Fibroblast of lung (primary cell): ENCODE measurements at regions not wholly inside any gene's neighbourhood (a gene's known extent, or its start where the extent isn't known, plus 50 kb on each side); places are given as distances from the start of the nearest gene placed in this dataset.
A peak's percentile ranks its signal among the peaks of the same experiment; 100 is the strongest.

ENCODE experiments used
- DNase-seq, 2 donors: peaks; one replicate each; pipeline versions ENCODE4 v3.0.0 to v3.0.0-alpha.2; 2010; ENCODE audit warnings: low read depth in 2 of 2
- H2AFZ ChIP-seq: 2 replicates; pipeline ENCODE4 v1.5.1; 2012; ENCODE audit warnings: low read length, control low read depth, inconsistent platforms
- H3K27ac ChIP-seq: 2 replicates; pipeline ENCODE4 v1.5.1; 2011; ENCODE audit warnings: low read length, control low read depth; ENCODE audit not compliant: insufficient read depth
- H3K27me3 ChIP-seq: 2 replicates; pipeline ENCODE4 v1.5.1; 2011; ENCODE audit warnings: mild to moderate bottlenecking, low read length; ENCODE audit not compliant: control insufficient read depth, insufficient read depth
- H3K36me3 ChIP-seq: 2 replicates; pipeline ENCODE4 v1.5.1; 2011; ENCODE audit warnings: low read length; ENCODE audit not compliant: control insufficient read depth, insufficient read depth
- H3K4me1 ChIP-seq: 2 replicates; pipeline ENCODE4 v1.5.1; 2011; ENCODE audit warnings: low read length; ENCODE audit not compliant: control insufficient read depth, insufficient read depth; ENCODE audit errors: extremely low read depth
- H3K4me2 ChIP-seq: 2 replicates; pipeline ENCODE4 v1.5.1; 2011; ENCODE audit warnings: low read length, control low read depth; ENCODE audit not compliant: insufficient read depth; ENCODE audit errors: extremely low read depth
- H3K4me3 ChIP-seq, 4 experiments: fragments of 200-600 bp in 1 of 4; sonication (generic) in 1 of 4; replicated peaks in 1 of 4; 2 replicates each; pipeline ENCODE4 v1.5.1; 2011 to 2016; ENCODE audit warnings: low read length in 4 of 4, low read depth in 3 of 4, mild to moderate bottlenecking in 3 of 4, control low read depth in 2 of 4, inconsistent platforms in 1 of 4, mixed read lengths in 1 of 4; ENCODE audit not compliant: insufficient read depth in 1 of 4; ENCODE audit errors: control extremely low read depth in 1 of 4
- H3K79me2 ChIP-seq: 2 replicates; pipeline ENCODE4 v1.5.1; 2012; ENCODE audit warnings: mild to moderate bottlenecking, low read length, inconsistent platforms; ENCODE audit not compliant: control insufficient read depth, insufficient read depth
- H3K9ac ChIP-seq: 2 replicates; pipeline ENCODE4 v1.5.1; 2011; ENCODE audit warnings: mild to moderate bottlenecking, low read length, control low read depth; ENCODE audit not compliant: insufficient read depth
- H3K9me3 ChIP-seq: 2 replicates; pipeline ENCODE4 v1.5.1; 2012; ENCODE audit warnings: low read depth, low read length; ENCODE audit not compliant: control insufficient read depth, insufficient read depth
- H4K20me1 ChIP-seq: 2 replicates; pipeline ENCODE4 v1.5.1; 2011; ENCODE audit warnings: low read length; ENCODE audit not compliant: control insufficient read depth, insufficient read depth; ENCODE audit errors: extremely low read depth
- EZH2 ChIP-seq: IDR thresholded peaks from 2 replicates; pipeline ENCODE4 v1.5.1; 2012; ENCODE audit warnings: low read length, control low read depth, mild to moderate bottlenecking; ENCODE audit errors: missing control alignments
- TF ChIP-seq, protein P1 (sequence below), 2 donors: IDR thresholded peaks in 1 of 2; conservative IDR thresholded peaks in 1 of 2; 1 replicate in 1 of 2; 2 replicates in 1 of 2; pipeline ENCODE4 v1.5.1; 2011 to 2012; ENCODE audit warnings: low read length in 2 of 2, control low read depth in 1 of 2, inconsistent platforms in 1 of 2, low read depth in 1 of 2, mild to moderate bottlenecking in 1 of 2

GRCh38 chr4:181259081-181259709 lies 984.0 kb upstream of the TENM3 start:
- H4K20me1 ChIP-seq: no peaks in the 10 kb centered on the region
- DNase-seq: no peak
- TF ChIP-seq, protein P1, sequence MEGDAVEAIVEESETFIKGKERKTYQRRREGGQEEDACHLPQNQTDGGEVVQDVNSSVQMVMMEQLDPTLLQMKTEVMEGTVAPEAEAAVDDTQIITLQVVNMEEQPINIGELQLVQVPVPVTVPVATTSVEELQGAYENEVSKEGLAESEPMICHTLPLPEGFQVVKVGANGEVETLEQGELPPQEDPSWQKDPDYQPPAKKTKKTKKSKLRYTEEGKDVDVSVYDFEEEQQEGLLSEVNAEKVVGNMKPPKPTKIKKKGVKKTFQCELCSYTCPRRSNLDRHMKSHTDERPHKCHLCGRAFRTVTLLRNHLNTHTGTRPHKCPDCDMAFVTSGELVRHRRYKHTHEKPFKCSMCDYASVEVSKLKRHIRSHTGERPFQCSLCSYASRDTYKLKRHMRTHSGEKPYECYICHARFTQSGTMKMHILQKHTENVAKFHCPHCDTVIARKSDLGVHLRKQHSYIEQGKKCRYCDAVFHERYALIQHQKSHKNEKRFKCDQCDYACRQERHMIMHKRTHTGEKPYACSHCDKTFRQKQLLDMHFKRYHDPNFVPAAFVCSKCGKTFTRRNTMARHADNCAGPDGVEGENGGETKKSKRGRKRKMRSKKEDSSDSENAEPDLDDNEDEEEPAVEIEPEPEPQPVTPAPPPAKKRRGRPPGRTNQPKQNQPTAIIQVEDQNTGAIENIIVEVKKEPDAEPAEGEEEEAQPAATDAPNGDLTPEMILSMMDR (conservative IDR thresholded peaks at IDR 0.05 in 1 of 2, IDR thresholded peaks at IDR 0.05 in 1 of 2; ENCODE audit: low read depth in 1 of 2, low read length in 2 of 2): no peak
- TF ChIP-seq EZH2: no peak
- H3K4me3 ChIP-seq: no peak overlapping the region
- H3K27me3 ChIP-seq: no peaks in the 10 kb centered on the region
- no peaks in the 10 kb centered on the region for H3K9me3 ChIP-seq
- no peak overlapping the region for H3K27ac ChIP-seq
- no peaks in the 10 kb centered on the region for H3K36me3 ChIP-seq
- no peaks in the 10 kb centered on the region for H3K4me1 ChIP-seq
- no peak overlapping the region for H2AFZ ChIP-seq
- H3K9ac ChIP-seq: no peak overlapping the region
- no peak overlapping the region for H3K4me2 ChIP-seq
- H3K79me2 ChIP-seq: no peaks in the 10 kb centered on the region

DNA sequence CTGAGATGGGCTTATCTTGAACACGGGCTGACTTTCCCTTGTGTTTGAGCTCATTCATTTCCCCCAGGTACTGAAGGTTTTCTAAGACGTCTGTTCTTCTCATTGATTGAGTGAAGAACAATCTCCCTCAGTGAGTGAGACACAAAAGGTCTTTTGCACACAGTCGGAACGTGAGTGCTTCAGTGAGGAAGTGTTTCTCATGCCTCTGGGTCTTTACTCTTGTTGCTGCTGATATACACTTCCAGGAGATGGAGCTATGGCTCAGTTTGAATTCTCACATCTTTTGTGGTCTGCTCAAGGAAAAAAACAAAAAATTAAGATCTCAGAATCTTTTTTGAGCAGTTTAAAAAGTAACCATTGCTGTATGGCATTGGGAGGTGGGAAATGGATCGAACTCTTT lies 981.9 kb upstream of the TENM3 start:
- no peak overlapping the region for H3K9ac ChIP-seq
- H3K36me3 ChIP-seq: no peaks in the 10 kb centered on the region
- no peaks in the 10 kb centered on the region for H3K27me3 ChIP-seq
- no peak overlapping the region for H3K4me3 ChIP-seq
- H3K9me3 ChIP-seq: no peaks in the 10 kb centered on the region
- no peak overlapping the region for H3K27ac ChIP-seq
- no peak overlapping the region for H2AFZ ChIP-seq
- H4K20me1 ChIP-seq: no peaks in the 10 kb centered on the region
- DNase-seq: peak; percentile 39 to 44
- no peaks in the 10 kb centered on the region for H3K4me1 ChIP-seq
- TF ChIP-seq EZH2: no peak
- TF ChIP-seq, protein P1 (conservative IDR thresholded peaks at IDR 0.05 in 1 of 2, IDR thresholded peaks at IDR 0.05 in 1 of 2; ENCODE audit: low read depth in 1 of 2, low read length in 2 of 2): peak in 1 of 2 donors; percentile 56
- H3K4me2 ChIP-seq: no peak overlapping the region
- no peaks in the 10 kb centered on the region for H3K79me2 ChIP-seq

- Histone ChIP-seq H3K27me3 (no peaks in the 10 kb centered on the region), H3K36me3 (no peaks in the 10 kb centered on the region), H2AFZ (no peak overlapping the region), H3K27ac (no peak overlapping the region), H3K4me1 (no peaks in the 10 kb centered on the region), H3K4me3 (no peak overlapping the region), H3K79me2 (no peaks in the 10 kb centered on the region), H3K9me3 (no peaks in the 10 kb centered on the region), H3K4me2 (no peak overlapping the region), H4K20me1 (no peaks in the 10 kb centered on the region), H3K9ac (no peak overlapping the region)
- DNase-seq: no peak
- TF ChIP-seq, protein P1 (conservative IDR thresholded peaks at IDR 0.05 in 1 of 2, IDR thresholded peaks at IDR 0.05 in 1 of 2; ENCODE audit: low read depth in 1 of 2, low read length in 2 of 2): no peak
- TF ChIP-seq EZH2: no peak
These were observed 978.3 kb upstream of the TENM3 start for GRCh38 chr4:181264893-181265292.
